ENCODE measurements at regions not wholly inside any gene's neighbourhood (a gene's known extent, or its start where the extent isn't known, plus 50 kb on each side); places are given as distances from the start of the nearest gene placed in this dataset.
A peak's percentile ranks its signal among the peaks of the same experiment; 100 is the strongest.
"Not testable (repeated sequence)": the region's sequence is repeated elsewhere in the genome, so short reads cannot be mapped to it uniquely, and the experiment has no call there.

- DNase-seq (ENCODE audit: low read depth) = peak; percentile 73
Observed at GRCh38 chr6:144434308-144434990, 149.3 kb downstream of the UTRN start.

- DNase-seq (ENCODE audit: low read depth) = no peak
Observed at GRCh38 chr6:144435602-144436426, 150.7 kb downstream of the UTRN start.

DNA sequence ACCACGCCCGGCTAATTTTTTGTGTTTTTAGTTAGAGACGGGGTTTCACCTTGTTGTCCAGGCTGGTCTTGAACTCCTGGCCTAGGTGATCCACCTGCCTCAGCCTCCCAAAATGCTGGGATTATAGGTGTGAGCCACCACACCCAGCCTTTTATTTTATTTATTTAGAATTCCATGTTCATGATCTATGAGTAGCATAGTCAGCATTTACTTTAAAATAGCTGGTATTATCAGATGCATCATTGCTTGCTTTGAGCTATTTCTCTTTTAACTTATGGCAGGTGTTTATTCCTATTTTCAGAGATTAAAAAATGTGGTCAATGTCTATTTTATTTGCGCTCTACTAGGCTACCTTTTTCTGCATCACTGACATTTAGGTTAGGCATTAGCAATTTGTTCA is 152.0 kb downstream of the UTRN start:
- no peak for DNase-seq (ENCODE audit: low read depth)

DNA sequence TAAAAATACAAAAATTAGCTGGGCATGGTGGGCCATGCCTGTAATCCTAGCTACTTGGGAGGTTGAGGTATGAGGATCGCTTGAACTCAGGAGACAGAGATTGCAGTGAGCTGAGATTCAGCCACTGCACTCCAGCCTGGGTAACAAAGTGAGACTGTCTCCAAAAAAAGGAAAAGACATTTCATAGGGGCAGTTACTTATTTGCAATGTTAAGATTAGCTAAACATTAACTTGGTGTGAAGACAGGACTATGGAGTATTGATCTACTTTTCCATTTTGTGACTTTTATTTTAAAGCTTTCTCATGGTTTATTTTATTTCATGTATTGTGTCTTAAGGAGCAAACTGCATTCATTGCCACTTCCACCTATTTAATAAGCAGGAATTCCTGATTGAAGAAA is 153.0 kb downstream of the UTRN start:
- DNase-seq (ENCODE audit: low read depth) = no peak

- DNase-seq (ENCODE audit: low read depth) = no peak
Observed at GRCh38 chr6:144439016-144439415, 153.9 kb downstream of the UTRN start.

GRCh38 chr6:144441801-144442200 is 156.7 kb downstream of the UTRN start:
- DNase-seq (ENCODE audit: low read depth) = not testable (repeated sequence)

DNA sequence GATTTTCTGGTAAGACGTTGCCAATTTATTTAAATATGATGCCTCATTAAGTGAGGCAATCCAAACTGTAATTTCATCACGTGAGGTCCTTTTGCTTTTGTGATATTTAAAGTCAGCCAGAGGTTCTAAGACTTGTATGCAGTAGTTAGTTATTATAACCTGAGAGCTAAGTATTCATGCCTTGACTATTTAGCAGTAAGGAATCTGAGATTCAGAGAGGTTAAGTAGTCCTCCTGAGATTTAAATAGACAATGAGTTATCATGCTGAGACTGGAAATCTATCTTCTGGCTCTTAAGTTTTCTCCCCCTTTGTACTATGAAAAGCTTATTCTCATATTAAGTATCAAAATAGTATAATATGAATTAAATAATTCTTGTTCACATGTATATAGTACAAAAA is 158.0 kb downstream of the UTRN start:
- no peak for DNase-seq (ENCODE audit: low read depth)

GRCh38 chr6:144447472-144447871 is 162.3 kb downstream of the UTRN start:
- DNase-seq (ENCODE audit: low read depth) = peak; percentile 21

GRCh38 chr6:144449218-144449617 is 164.1 kb downstream of the UTRN start:
- no peak for DNase-seq (ENCODE audit: low read depth)

- DNase-seq (ENCODE audit: low read depth) = peak; percentile 41
Observed at GRCh38 chr6:144449911-144450597, 164.9 kb downstream of the UTRN start.

GRCh38 chr6:144460327-144461095 is 175.4 kb downstream of the UTRN start:
- DNase-seq (ENCODE audit: low read depth) = no peak

DNA sequence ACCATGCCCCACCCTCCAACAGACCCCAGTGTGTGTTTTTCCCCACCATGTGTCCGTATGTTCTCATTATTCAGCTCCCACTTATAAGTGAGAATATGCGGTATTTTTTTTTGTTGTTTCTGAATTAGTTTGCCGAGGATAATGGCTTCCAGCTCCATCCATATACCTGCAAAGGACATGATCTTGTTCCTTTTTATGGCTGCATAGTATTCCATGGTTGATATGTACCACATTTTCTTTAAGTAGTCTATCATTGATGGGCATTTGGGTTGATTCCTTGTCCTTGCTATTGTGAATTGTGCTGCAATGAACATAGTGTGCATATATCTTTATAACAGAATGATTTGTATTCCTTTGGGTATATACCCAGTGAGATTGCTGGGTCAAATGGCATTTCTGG is 176.9 kb downstream of the UTRN start:
- no peak for DNase-seq (ENCODE audit: low read depth)

GRCh38 chr6:144466716-144467115 is 181.6 kb downstream of the UTRN start:
- no peak for DNase-seq (ENCODE audit: low read depth)

- no peak for DNase-seq (ENCODE audit: low read depth)
Observed at GRCh38 chr6:144467172-144467762, 182.1 kb downstream of the UTRN start.

DNA sequence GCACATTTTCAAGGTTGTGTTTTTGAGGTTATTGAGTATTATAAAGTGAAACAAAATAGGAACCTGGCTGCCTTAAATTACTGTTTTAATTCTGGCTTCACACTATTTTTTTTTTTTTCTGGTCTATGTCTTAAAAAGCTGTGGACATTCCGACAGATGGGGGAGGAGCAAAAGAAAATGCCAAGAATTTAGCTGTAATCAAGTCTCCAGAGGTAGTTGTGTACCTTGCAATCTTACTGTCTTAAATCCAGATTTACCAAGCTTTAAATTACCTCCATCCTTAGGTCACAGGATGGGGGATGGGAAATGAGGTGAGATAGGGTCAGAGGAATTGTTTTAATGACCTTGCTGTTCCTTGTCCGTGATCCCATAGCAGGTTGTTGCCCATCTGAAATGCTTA is 182.8 kb downstream of the UTRN start:
- DNase-seq (ENCODE audit: low read depth) = no peak

DNA sequence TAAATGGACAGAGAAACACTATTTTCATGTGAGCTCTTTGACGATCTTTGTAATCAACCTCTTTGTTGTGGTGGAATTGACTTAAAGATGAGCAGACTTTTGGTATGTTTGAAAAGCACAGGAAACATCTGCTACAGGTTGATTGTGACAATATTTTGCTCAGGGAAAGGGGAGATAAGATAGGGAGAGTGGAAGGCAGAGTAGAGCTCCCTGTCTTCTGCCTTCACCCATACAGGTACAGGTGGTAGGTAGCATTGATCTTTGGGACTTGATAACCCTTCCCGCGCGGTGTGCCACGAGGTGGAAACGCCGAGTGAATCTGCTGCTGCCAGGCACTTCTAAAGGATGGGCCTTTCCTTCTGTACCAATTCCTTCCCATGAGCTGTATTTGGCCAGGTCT is 183.6 kb downstream of the UTRN start:
- DNase-seq (ENCODE audit: low read depth) = no peak

- DNase-seq (ENCODE audit: low read depth) = no peak
Observed at GRCh38 chr6:144469144-144469575, 184.0 kb downstream of the UTRN start.

GRCh38 chr6:144470201-144470600 is 185.1 kb downstream of the UTRN start:
- not testable (repeated sequence) for DNase-seq (ENCODE audit: low read depth)

- no peak for DNase-seq (ENCODE audit: low read depth)
Observed at GRCh38 chr6:144471986-144472385, 186.9 kb downstream of the UTRN start.

- DNase-seq (ENCODE audit: low read depth) = no peak
Observed at GRCh38 chr6:144474290-144474689, 189.2 kb downstream of the UTRN start.

- DNase-seq (ENCODE audit: low read depth) = no peak
Observed at GRCh38 chr6:144474904-144475303, 189.8 kb downstream of the UTRN start.

DNA sequence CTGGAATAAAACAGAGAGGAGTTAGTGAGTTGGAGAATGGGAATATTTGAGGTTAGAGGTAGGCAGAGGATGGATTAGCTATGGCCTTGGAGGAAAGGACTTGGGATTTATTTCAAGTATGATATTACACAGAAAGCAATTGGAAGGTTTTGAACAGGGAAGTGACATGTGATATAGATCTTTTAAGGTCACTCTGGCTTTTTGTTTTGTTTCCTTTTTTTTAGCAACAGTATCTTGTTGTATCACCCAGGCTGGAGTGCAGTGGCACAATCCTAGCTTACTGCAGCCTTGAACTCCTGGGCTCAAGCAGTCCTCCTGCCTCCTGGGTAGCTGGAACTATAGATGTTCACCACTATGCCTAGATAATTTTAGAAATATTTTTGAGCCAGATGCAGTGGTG is 190.3 kb downstream of the UTRN start:
- DNase-seq (ENCODE audit: low read depth) = no peak

All from stromal cell of bone marrow (primary cell).